HFF-Myc (cell line): ENCODE measurements at regions not wholly inside any gene's neighbourhood (a gene's known extent, or its start where the extent isn't known, plus 50 kb on each side); places are given as distances from the start of the nearest gene placed in this dataset.

Experiments used
- DNase-seq: peaks from one replicate; pipeline ENCODE4 v3.0.0-alpha.2; 2011; ENCODE audit warnings: low read depth; ENCODE audit errors: extremely low read depth
- H3K4me3 ChIP-seq: replicated peaks from 2 replicates; pipeline ENCODE4 v1.5.1; 2011; ENCODE audit warnings: low read depth, mild to moderate bottlenecking, control low read depth, low read length
- CTCF ChIP-seq: IDR thresholded peaks from 2 replicates; pipeline ENCODE4 v1.5.1; 2012; ENCODE audit warnings: mild to moderate bottlenecking, low read depth, low read length, control low read depth; ENCODE audit errors: missing control alignments

- no peak overlapping the region for H3K4me3 ChIP-seq
- no peak for TF ChIP-seq CTCF
- no peak for DNase-seq
Observed at GRCh38 chr11:92888696-92889095, 80.8 kb upstream of the MTNR1B start.

GRCh38 chr11:92890846-92891245, 78.6 kb upstream of the MTNR1B start:
- no peak for DNase-seq
- TF ChIP-seq CTCF, result no peak
- H3K4me3 ChIP-seq, result no peak overlapping the region

- no peak for TF ChIP-seq CTCF
- DNase-seq, result no peak
- H3K4me3 ChIP-seq, result no peak overlapping the region
Observed at GRCh38 chr11:92892802-92893684, 76.4 kb upstream of the MTNR1B start.

GRCh38 chr11:92894197-92894596, 75.3 kb upstream of the MTNR1B start:
- DNase-seq, result no peak
- H3K4me3 ChIP-seq, result no peak overlapping the region
- TF ChIP-seq CTCF, result no peak

GRCh38 chr11:92897487-92897886, 72.0 kb upstream of the MTNR1B start:
- no peak for DNase-seq
- no peak for TF ChIP-seq CTCF
- H3K4me3 ChIP-seq, result no peak overlapping the region

GRCh38 chr11:92902417-92902816, 67.0 kb upstream of the MTNR1B start:
- no peak overlapping the region for H3K4me3 ChIP-seq
- no peak for TF ChIP-seq CTCF
- no peak for DNase-seq
